HEK293T (cell line): ENCODE measurements at regions not wholly inside any gene's neighbourhood (a gene's known extent, or its start where the extent isn't known, plus 50 kb on each side); places are given as distances from the start of the nearest gene placed in this dataset.

Experiments
- ARNT ChIP-seq: fragments of 450-650 bp; IDR thresholded peaks from 2 replicates; pipeline ENCODE4 v1.6.1; 2017; ENCODE audit warnings: mild to moderate bottlenecking
- CTBP1 ChIP-seq: fragments of 450-650 bp; IDR thresholded peaks from 2 replicates; pipeline ENCODE4 v1.6.1; 2016; ENCODE audit warnings: borderline replicate concordance
- ELF4 ChIP-seq: fragments of 450-650 bp; IDR thresholded peaks from 2 replicates; pipeline ENCODE4 v1.6.1; 2017; ENCODE audit warnings: antibody characterized with exemption
- FOXK2 ChIP-seq: fragments of 450-650 bp; IDR thresholded peaks from 2 replicates; pipeline ENCODE4 v1.6.1; 2016; ENCODE audit warnings: mild to moderate bottlenecking
- FOXM1 ChIP-seq: fragments of 450-650 bp; IDR thresholded peaks from 2 replicates; pipeline ENCODE4 v1.6.1; 2017; ENCODE audit warnings: mild to moderate bottlenecking, borderline replicate concordance
- L3MBTL2 ChIP-seq: fragments of 450-650 bp; conservative IDR thresholded peaks from 2 replicates; pipeline ENCODE4 v1.6.1; 2016; ENCODE audit warnings: mild to moderate bottlenecking
- LEF1 ChIP-seq: fragments of 450-650 bp; IDR thresholded peaks from 2 replicates; pipeline ENCODE4 v1.6.1; 2017; ENCODE audit warnings: mild to moderate bottlenecking, borderline replicate concordance
- NFRKB ChIP-seq: fragments of 450-650 bp; IDR thresholded peaks from 2 replicates; pipeline ENCODE4 v1.6.1; 2016; ENCODE audit warnings: mild to moderate bottlenecking, moderate library complexity
- PKNOX1 ChIP-seq: fragments of 450-650 bp; IDR thresholded peaks from 2 replicates; pipeline ENCODE4 v1.6.1; 2016
- SP1 ChIP-seq: fragments of 450-650 bp; IDR thresholded peaks from 2 replicates; pipeline ENCODE4 v1.6.1; 2017
- SUZ12 ChIP-seq: fragments of 450-650 bp; IDR thresholded peaks from 2 replicates; pipeline ENCODE4 v1.6.1; 2016; ENCODE audit warnings: mild to moderate bottlenecking
- TARDBP ChIP-seq: fragments of 450-650 bp; IDR thresholded peaks from 2 replicates; pipeline ENCODE4 v1.6.1; 2016
- ZNF384 ChIP-seq: fragments of 450-650 bp; IDR thresholded peaks from 2 replicates; pipeline ENCODE4 v1.6.1; 2016

- TF ChIP-seq ARNT (no peak), L3MBTL2 (no peak), SUZ12 (no peak), NFRKB (no peak), FOXK2 (no peak), ZNF384 (no peak), SP1 (no peak), ELF4 (no peak), TARDBP (no peak), FOXM1 (no peak), PKNOX1 (no peak), CTBP1 (no peak), LEF1 (no peak)
Measured at GRCh38 chr1:73755649-73756048, 442.3 kb downstream of the LRRIQ3 start.
